ENCODE measurements at regions not wholly inside any gene's neighbourhood (a gene's known extent, or its start where the extent isn't known, plus 50 kb on each side); places are given as distances from the start of the nearest gene placed in this dataset.

DNA sequence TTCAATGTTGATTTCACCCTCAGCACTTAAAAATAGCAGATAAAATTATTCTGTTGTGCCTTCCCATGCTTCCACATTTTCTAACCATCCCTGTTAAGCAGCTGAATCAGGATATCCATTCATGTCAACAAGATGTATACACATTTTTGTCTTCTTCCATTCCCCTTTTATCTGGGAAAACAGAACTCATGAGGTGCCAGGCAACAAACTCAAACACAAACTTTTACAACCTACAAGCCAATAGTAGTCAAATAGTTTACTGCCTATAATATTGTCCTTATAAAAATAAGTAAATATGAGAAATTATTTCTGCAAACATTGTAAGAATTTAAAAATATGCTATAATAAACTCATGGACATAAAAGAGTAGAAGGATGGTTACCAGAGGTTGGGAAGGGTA lies 1569.8 kb downstream of the REEP3 start:
- TF ChIP-seq, protein P1, sequence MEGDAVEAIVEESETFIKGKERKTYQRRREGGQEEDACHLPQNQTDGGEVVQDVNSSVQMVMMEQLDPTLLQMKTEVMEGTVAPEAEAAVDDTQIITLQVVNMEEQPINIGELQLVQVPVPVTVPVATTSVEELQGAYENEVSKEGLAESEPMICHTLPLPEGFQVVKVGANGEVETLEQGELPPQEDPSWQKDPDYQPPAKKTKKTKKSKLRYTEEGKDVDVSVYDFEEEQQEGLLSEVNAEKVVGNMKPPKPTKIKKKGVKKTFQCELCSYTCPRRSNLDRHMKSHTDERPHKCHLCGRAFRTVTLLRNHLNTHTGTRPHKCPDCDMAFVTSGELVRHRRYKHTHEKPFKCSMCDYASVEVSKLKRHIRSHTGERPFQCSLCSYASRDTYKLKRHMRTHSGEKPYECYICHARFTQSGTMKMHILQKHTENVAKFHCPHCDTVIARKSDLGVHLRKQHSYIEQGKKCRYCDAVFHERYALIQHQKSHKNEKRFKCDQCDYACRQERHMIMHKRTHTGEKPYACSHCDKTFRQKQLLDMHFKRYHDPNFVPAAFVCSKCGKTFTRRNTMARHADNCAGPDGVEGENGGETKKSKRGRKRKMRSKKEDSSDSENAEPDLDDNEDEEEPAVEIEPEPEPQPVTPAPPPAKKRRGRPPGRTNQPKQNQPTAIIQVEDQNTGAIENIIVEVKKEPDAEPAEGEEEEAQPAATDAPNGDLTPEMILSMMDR (IDR thresholded peaks at IDR 0.05) = no peak
- no peak for TF ChIP-seq POLR2A (IDR thresholded peaks at IDR 0.05)

Measured in body of pancreas (tissue), 4 donors.